ENCODE measurements at regions not wholly inside any gene's neighbourhood (a gene's known extent, or its start where the extent isn't known, plus 50 kb on each side); places are given as distances from the start of the nearest gene placed in this dataset.

- TF ChIP-seq ZBTB33 (IDR thresholded peaks at IDR 0.05; ENCODE audit: borderline replicate concordance, low read depth) (no peak), MEF2A (IDR thresholded peaks at IDR 0.05; ENCODE audit: borderline replicate concordance, low read depth) (no peak), EP300 (IDR thresholded peaks at IDR 0.05; ENCODE audit: borderline replicate concordance in 1 of 2, low read depth in 1 of 2, low read length in 1 of 2) (no peak), MAX (IDR thresholded peaks at IDR 0.05; ENCODE audit: low read depth) (no peak), IRF3 (IDR thresholded peaks at IDR 0.05; ENCODE audit: low read depth, low read length) (no peak), CHD2 (IDR thresholded peaks at IDR 0.05; ENCODE audit: low read length, partially characterized antibody) (no peak), TAF1 (IDR thresholded peaks at IDR 0.05; ENCODE audit: borderline replicate concordance, low read depth, low read length) (no peak), RFX5 (IDR thresholded peaks at IDR 0.05; ENCODE audit: low read length) (no peak), MXI1 (IDR thresholded peaks at IDR 0.05; ENCODE audit: low read depth, low read length) (no peak), JUND (IDR thresholded peaks at IDR 0.05) (no peak), GABPA (IDR thresholded peaks at IDR 0.05; ENCODE audit: low read depth) (no peak), FOXJ3 (CRISPR knock-in tag; IDR thresholded peaks at IDR 0.05) (no peak)
- Histone ChIP-seq H3K9ac (no peak overlapping the region), H4K20me1 (ENCODE audit: insufficient read depth) (no peaks in the 10 kb centered on the region), H3K4me3 (ENCODE audit: low read depth in 2 of 2, low read length in 1 of 2) (no peak overlapping the region), H3K27ac (ENCODE audit: low read depth in 2 of 2, low read length in 1 of 2) (no peak overlapping the region), H3F3A (replicated peaks; ENCODE audit: insufficient read depth) (no peaks in the 10 kb centered on the region), H3K4me1 (ENCODE audit: control insufficient read depth in 1 of 2, insufficient read depth in 2 of 2, low read depth in 1 of 2, low read length in 1 of 2) (no peaks in the 10 kb centered on the region), H3K79me2 (ENCODE audit: insufficient read depth) (no peaks in the 10 kb centered on the region), H3K9me3 (no peaks in the 10 kb centered on the region), H3K27me3 (ENCODE audit: insufficient read depth) (no peaks in the 10 kb centered on the region), H3K9me2 (no peaks in the 10 kb centered on the region), H2AFZ (ENCODE audit: low read depth) (no peak overlapping the region), H3K36me3 (replicated peaks in 1 of 2; ENCODE audit: control insufficient read depth in 1 of 2, insufficient read depth in 2 of 2, low read length in 1 of 2) (no peaks in the 10 kb centered on the region), H3K4me2 (no peak overlapping the region)
- POLR2A ChIA-PET: no interaction called here
- no peak for DNase-seq
- CTCF ChIA-PET: no interaction called here
- 21% methylated on average over 5 of the region's 7 CpGs for WGBS (ENCODE audit: low lambda C conversion rate)
Measured at GRCh38 chr13:111448504-111448903, 128.1 kb downstream of the TEX29 start.

GRCh38 chr13:111449041-111449440 is 128.6 kb downstream of the TEX29 start:
- Histone ChIP-seq H3F3A (replicated peaks; ENCODE audit: insufficient read depth) (no peaks in the 10 kb centered on the region), H3K4me2 (no peak overlapping the region), H3K36me3 (replicated peaks in 1 of 2; ENCODE audit: control insufficient read depth in 1 of 2, insufficient read depth in 2 of 2, low read length in 1 of 2) (no peaks in the 10 kb centered on the region), H3K27ac (ENCODE audit: low read depth in 2 of 2, low read length in 1 of 2) (no peak overlapping the region), H3K27me3 (ENCODE audit: insufficient read depth) (no peaks in the 10 kb centered on the region), H3K4me1 (ENCODE audit: control insufficient read depth in 1 of 2, insufficient read depth in 2 of 2, low read depth in 1 of 2, low read length in 1 of 2) (no peaks in the 10 kb centered on the region), H3K9me2 (no peaks in the 10 kb centered on the region), H3K9me3 (no peaks in the 10 kb centered on the region), H3K79me2 (ENCODE audit: insufficient read depth) (no peaks in the 10 kb centered on the region), H4K20me1 (ENCODE audit: insufficient read depth) (no peaks in the 10 kb centered on the region), H3K4me3 (ENCODE audit: low read depth in 2 of 2, low read length in 1 of 2) (no peak overlapping the region), H3K9ac (no peak overlapping the region), H2AFZ (ENCODE audit: low read depth) (no peak overlapping the region)
- no peak for DNase-seq
- no peak for TF ChIP-seq MXI1 (IDR thresholded peaks at IDR 0.05; ENCODE audit: low read depth, low read length)
- TF ChIP-seq MAX (IDR thresholded peaks at IDR 0.05; ENCODE audit: low read depth): no peak
- no peak for TF ChIP-seq POLR2AphosphoS5 (IDR thresholded peaks at IDR 0.05; ENCODE audit: low read depth, low read length)
- TF ChIP-seq REST (IDR thresholded peaks at IDR 0.05; ENCODE audit: low read depth, low read length): no peak
- no peak for TF ChIP-seq PBX3 (IDR thresholded peaks at IDR 0.05)
- no peak for TF ChIP-seq FOSL2 (IDR thresholded peaks at IDR 0.05; ENCODE audit: borderline replicate concordance, low read depth)
- ChIA-PET CTCF (no interaction called here), POLR2A (no interaction called here)
- 9% methylated on average over 6 of the region's 7 CpGs for WGBS (ENCODE audit: low lambda C conversion rate)

Data from SK-N-SH (cell line).